ENCODE measurements at regions not wholly inside any gene's neighbourhood (a gene's known extent, or its start where the extent isn't known, plus 50 kb on each side); places are given as distances from the start of the nearest gene placed in this dataset.

DNA sequence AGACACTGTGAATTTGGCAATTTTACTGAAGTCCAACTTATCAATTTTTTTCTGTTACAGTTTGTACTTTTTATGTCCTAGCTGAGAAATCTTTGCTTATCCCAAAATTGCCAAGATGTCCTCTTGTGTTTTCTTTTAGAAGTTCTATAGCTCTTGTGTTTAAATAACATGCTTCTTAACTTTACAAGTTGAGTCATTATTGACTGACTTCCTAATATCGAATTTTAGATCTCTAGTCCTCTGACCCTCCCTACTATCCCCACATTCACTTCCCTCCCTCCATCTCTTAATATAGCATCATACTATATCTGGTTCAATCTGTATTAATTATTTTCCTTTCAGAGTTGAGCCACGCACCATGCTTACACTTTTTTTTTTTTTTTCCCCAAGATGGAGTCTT, 61.9 kb downstream of the MRPL32 start:
- Histone ChIP-seq H3K4me2 (ENCODE audit: unreplicated experiment) (no peak overlapping the region), H4K20me1 (ENCODE audit: insufficient read depth) (no peaks in the 10 kb centered on the region), H3F3A (ENCODE audit: insufficient read depth) (no peaks in the 10 kb centered on the region), H3K4me3 (no peak overlapping the region), H3K27ac (no peak overlapping the region), H3K9ac (no peak overlapping the region), H3K4me1 (ENCODE audit: insufficient read depth) (no peaks in the 10 kb centered on the region), H3K9me2 (ENCODE audit: insufficient read depth) (no peaks in the 10 kb centered on the region), H3K27me3 (replicated peaks; ENCODE audit: insufficient read depth) (no peaks in the 10 kb centered on the region), H2AFZ (no peak overlapping the region), H3K79me2 (ENCODE audit: insufficient read depth) (no peaks in the 10 kb centered on the region), H3K36me3 (ENCODE audit: low read depth) (no peaks in the 10 kb centered on the region), H3K9me3 (ENCODE audit: low read depth) (no peaks in the 10 kb centered on the region)
- TF ChIP-seq EZH2 (IDR thresholded peaks at IDR 0.05; ENCODE audit: insufficient read depth, poor library complexity, severe bottlenecking) (no peak), EZH2phosphoT487 (IDR thresholded peaks at IDR 0.05; ENCODE audit: insufficient read depth, low read depth) (no peak)
- no peak for DNase-seq
- in situ Hi-C loops (cut with MboI) = no loop called here
- WGBS, 2 experiments (ENCODE audit: low coverage in 1 of 2, low lambda C conversion rate in 2 of 2, missing lambda C conversion rate in 2 of 2) = 91% methylated on average over 2 of the region's 2 CpGs

DNA sequence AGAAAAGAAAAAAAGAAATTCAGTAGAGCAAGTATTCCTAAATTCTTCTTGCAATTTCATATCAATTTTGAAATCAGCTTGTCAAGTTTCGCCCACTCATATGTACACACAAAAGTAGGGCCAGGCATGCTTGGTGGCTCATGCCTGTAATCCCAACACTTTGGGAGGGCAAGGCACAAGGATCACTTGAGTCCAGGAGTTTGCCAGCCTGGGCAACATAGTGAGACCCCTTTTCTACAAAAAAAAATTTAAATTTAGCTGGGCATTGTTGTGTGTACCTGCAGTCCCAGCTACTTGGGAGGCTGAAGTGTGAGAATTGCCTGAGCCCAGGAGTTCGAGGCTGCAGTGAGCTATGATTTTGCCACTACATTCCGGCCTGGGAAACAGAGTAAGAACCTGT, 65.4 kb downstream of the MRPL32 start:
- Histone ChIP-seq H3K9me2 (ENCODE audit: insufficient read depth) (no peaks in the 10 kb centered on the region), H3K4me1 (ENCODE audit: insufficient read depth) (no peaks in the 10 kb centered on the region), H3K9ac (no peak overlapping the region), H4K20me1 (ENCODE audit: insufficient read depth) (no peaks in the 10 kb centered on the region), H3K4me3 (no peak overlapping the region), H3K27me3 (replicated peaks; ENCODE audit: insufficient read depth) (no peaks in the 10 kb centered on the region), H3K27ac (no peak overlapping the region), H3K4me2 (ENCODE audit: unreplicated experiment) (no peak overlapping the region), H3K9me3 (ENCODE audit: low read depth) (no peaks in the 10 kb centered on the region), H3K36me3 (ENCODE audit: low read depth) (no peaks in the 10 kb centered on the region), H3F3A (ENCODE audit: insufficient read depth) (no peaks in the 10 kb centered on the region), H2AFZ (no peak overlapping the region), H3K79me2 (ENCODE audit: insufficient read depth) (no peaks in the 10 kb centered on the region)
- in situ Hi-C loops (cut with MboI) = no loop called here
- 90 to 92% methylated on average over 3 of the region's 3 CpGs for WGBS, 2 experiments (ENCODE audit: low coverage in 1 of 2, low lambda C conversion rate in 2 of 2, missing lambda C conversion rate in 2 of 2)
- no peak for DNase-seq
- TF ChIP-seq EZH2phosphoT487 (IDR thresholded peaks at IDR 0.05; ENCODE audit: insufficient read depth, low read depth) = no peak
- TF ChIP-seq EZH2 (IDR thresholded peaks at IDR 0.05; ENCODE audit: insufficient read depth, poor library complexity, severe bottlenecking) = no peak

DNA sequence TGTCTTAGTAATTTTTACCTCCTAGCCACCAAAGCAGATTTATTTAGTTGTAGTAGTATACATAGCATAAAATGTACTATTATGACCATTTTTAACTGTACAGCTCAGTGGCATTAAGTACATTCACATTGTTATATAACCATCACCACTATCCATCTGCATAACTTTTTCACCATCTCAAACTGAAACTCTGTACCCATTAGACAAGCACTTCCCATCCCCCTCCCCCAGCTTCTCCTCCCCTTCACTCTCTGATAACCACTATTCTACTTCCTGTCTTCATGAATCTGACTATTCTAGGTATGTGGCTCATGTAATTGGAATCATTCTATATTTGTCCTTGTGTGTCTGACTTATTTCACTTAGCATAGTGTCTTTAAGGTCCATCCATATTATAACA, 71.9 kb downstream of the MRPL32 start:
- H2AFZ ChIP-seq = no peak overlapping the region
- H3K27me3 ChIP-seq (replicated peaks; ENCODE audit: insufficient read depth) = no peaks in the 10 kb centered on the region
- TF ChIP-seq EZH2phosphoT487 (IDR thresholded peaks at IDR 0.05; ENCODE audit: insufficient read depth, low read depth) = no peak
- TF ChIP-seq EZH2 (IDR thresholded peaks at IDR 0.05; ENCODE audit: insufficient read depth, poor library complexity, severe bottlenecking) = no peak
- H3K4me3 ChIP-seq = no peak overlapping the region
- H3K27ac ChIP-seq = no peak overlapping the region
- H3K79me2 ChIP-seq (ENCODE audit: insufficient read depth) = no peaks in the 10 kb centered on the region
- H3F3A ChIP-seq (ENCODE audit: insufficient read depth) = no peaks in the 10 kb centered on the region
- H4K20me1 ChIP-seq (ENCODE audit: insufficient read depth) = no peaks in the 10 kb centered on the region
- in situ Hi-C loops (cut with MboI) = no loop called here
- no peaks in the 10 kb centered on the region for H3K9me3 ChIP-seq (ENCODE audit: low read depth)
- no peak for DNase-seq
- no peaks in the 10 kb centered on the region for H3K9me2 ChIP-seq (ENCODE audit: insufficient read depth)
- H3K4me2 ChIP-seq (ENCODE audit: unreplicated experiment) = no peak overlapping the region
- H3K4me1 ChIP-seq (ENCODE audit: insufficient read depth) = no peaks in the 10 kb centered on the region
- no peak overlapping the region for H3K9ac ChIP-seq
- H3K36me3 ChIP-seq (ENCODE audit: low read depth) = no peaks in the 10 kb centered on the region

DNA sequence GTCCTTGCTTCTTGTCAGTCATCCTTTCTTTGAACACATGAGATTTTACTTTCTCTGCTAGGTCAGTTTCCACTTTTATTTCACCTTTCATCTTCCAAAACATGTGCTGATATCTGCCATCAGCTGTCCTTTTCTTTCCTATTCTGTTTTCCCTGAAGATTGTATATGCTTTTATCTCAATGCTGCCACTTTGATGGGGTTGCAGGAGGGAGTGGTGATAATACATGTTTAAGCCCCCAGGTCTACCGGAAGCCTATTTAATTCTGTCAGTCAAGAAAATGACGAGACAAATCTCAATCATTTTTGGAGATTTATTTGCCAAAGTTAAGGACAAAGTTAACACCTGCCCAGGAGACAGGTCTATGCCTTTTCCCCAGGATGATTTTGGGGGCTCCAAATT, 73.8 kb downstream of the MRPL32 start:
- no peaks in the 10 kb centered on the region for H3K4me1 ChIP-seq (ENCODE audit: insufficient read depth)
- H3K4me3 ChIP-seq = no peak overlapping the region
- H3K36me3 ChIP-seq (ENCODE audit: low read depth) = no peaks in the 10 kb centered on the region
- 65 to 77% methylated on average over 2 of the region's 2 CpGs for WGBS, 2 experiments (ENCODE audit: low coverage in 1 of 2, low lambda C conversion rate in 2 of 2, missing lambda C conversion rate in 2 of 2)
- DNase-seq = no peak
- no peaks in the 10 kb centered on the region for H3F3A ChIP-seq (ENCODE audit: insufficient read depth)
- TF ChIP-seq EZH2 (IDR thresholded peaks at IDR 0.05; ENCODE audit: insufficient read depth, poor library complexity, severe bottlenecking) (no peak), EZH2phosphoT487 (IDR thresholded peaks at IDR 0.05; ENCODE audit: insufficient read depth, low read depth) (no peak)
- H3K27me3 ChIP-seq (replicated peaks; ENCODE audit: insufficient read depth) = no peaks in the 10 kb centered on the region
- no peak overlapping the region for H3K27ac ChIP-seq
- H4K20me1 ChIP-seq (ENCODE audit: insufficient read depth) = no peaks in the 10 kb centered on the region
- no peaks in the 10 kb centered on the region for H3K9me2 ChIP-seq (ENCODE audit: insufficient read depth)
- H3K9me3 ChIP-seq (ENCODE audit: low read depth) = no peaks in the 10 kb centered on the region
- H3K4me2 ChIP-seq (ENCODE audit: unreplicated experiment) = no peak overlapping the region
- H2AFZ ChIP-seq = no peak overlapping the region
- H3K9ac ChIP-seq = no peak overlapping the region
- no peaks in the 10 kb centered on the region for H3K79me2 ChIP-seq (ENCODE audit: insufficient read depth)
- in situ Hi-C loops (cut with MboI) = no loop called here

DNA sequence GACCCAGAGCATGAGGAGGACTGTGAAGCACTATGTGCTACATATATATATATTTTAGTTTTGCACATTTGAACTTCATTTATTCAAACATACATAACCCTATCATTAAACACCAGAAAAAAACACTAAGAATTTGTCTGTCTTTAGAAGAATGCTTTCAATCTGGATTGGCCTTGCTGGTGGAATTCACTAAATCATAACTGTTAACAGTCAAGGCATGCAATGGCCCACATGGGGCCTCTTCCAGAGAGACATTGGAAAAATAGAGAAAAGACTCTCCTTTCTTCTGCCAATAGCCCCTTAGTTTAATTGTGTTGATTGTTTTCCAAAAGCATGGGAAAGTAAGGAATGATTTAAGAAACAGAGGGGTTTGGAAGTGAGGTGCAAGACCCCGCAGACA, 77.9 kb downstream of the MRPL32 start:
- in situ Hi-C loops (cut with MboI) = no loop called here
- TF ChIP-seq EZH2phosphoT487 (IDR thresholded peaks at IDR 0.05; ENCODE audit: insufficient read depth, low read depth) = no peak
- TF ChIP-seq EZH2 (IDR thresholded peaks at IDR 0.05; ENCODE audit: insufficient read depth, poor library complexity, severe bottlenecking) = no peak
- no peaks in the 10 kb centered on the region for H3K4me1 ChIP-seq (ENCODE audit: insufficient read depth)

More for the DNA sequence above, 77.9 kb downstream of the MRPL32 start:
- Histone ChIP-seq H3F3A (ENCODE audit: insufficient read depth) (no peaks in the 10 kb centered on the region), H3K4me3 (no peak overlapping the region), H3K9ac (no peak overlapping the region), H3K9me2 (ENCODE audit: insufficient read depth) (no peaks in the 10 kb centered on the region), H2AFZ (no peak overlapping the region), H3K9me3 (ENCODE audit: low read depth) (no peaks in the 10 kb centered on the region), H3K36me3 (ENCODE audit: low read depth) (no peaks in the 10 kb centered on the region), H3K27me3 (replicated peaks; ENCODE audit: insufficient read depth) (no peaks in the 10 kb centered on the region), H3K27ac (no peak overlapping the region), H3K4me2 (ENCODE audit: unreplicated experiment) (no peak overlapping the region), H4K20me1 (ENCODE audit: insufficient read depth) (no peaks in the 10 kb centered on the region), H3K79me2 (ENCODE audit: insufficient read depth) (no peaks in the 10 kb centered on the region)
- 38 to 52% methylated on average over 1 of the region's 1 CpG for WGBS, 2 experiments (ENCODE audit: low coverage in 1 of 2, low lambda C conversion rate in 2 of 2, missing lambda C conversion rate in 2 of 2)
- DNase-seq = no peak

Data from GM23248 (cell line).